AG04450 (cell line): ENCODE measurements at regions not wholly inside any gene's neighbourhood (a gene's known extent, or its start where the extent isn't known, plus 50 kb on each side); places are given as distances from the start of the nearest gene placed in this dataset.

Source experiments
- CTCF ChIA-PET: fragments of 300-600, 350-600 bp; formaldehyde crosslinking; extraction: SDS; loops from one replicate; lab custom pipeline; 2022; ENCODE audit warnings: antibody characterized with exemption, inconsistent platforms; lab: Charles Lee
- POLR2A ChIA-PET: fragments of 350-600 bp; formaldehyde crosslinking; extraction: SDS; loops from one replicate; lab custom pipeline; 2021; ENCODE audit warnings: antibody characterized with exemption, inconsistent platforms; lab: Yijun Ruan, JAX
- DNase-seq: peaks from one replicate; pipeline ENCODE4 v3.0.0-alpha.2; 2011; ENCODE audit warnings: low read depth, low spot score
- H3K27ac ChIP-seq: one replicate; pipeline ENCODE4 v1.5.1; 2012; ENCODE audit warnings: low read depth, low read length, control low read depth
- H3K27me3 ChIP-seq: one replicate; pipeline ENCODE4 v1.6.0; 2012; ENCODE audit warnings: low read length; ENCODE audit not compliant: control insufficient read depth, insufficient read depth
- H3K4me3 ChIP-seq: 2 replicates; pipeline ENCODE4 v1.5.1; 2011; ENCODE audit warnings: mild to moderate bottlenecking, low read depth, low read length, control low read depth
- H3K9me3 ChIP-seq: 2 replicates; pipeline ENCODE4 v1.5.1; 2012; ENCODE audit warnings: low read length; ENCODE audit not compliant: control insufficient read depth, insufficient read depth
- TF ChIP-seq, protein P1 (sequence below): IDR thresholded peaks from 2 replicates; pipeline ENCODE4 v1.5.1; 2011; ENCODE audit warnings: low read depth, low read length, control low read depth, inconsistent platforms

DNA sequence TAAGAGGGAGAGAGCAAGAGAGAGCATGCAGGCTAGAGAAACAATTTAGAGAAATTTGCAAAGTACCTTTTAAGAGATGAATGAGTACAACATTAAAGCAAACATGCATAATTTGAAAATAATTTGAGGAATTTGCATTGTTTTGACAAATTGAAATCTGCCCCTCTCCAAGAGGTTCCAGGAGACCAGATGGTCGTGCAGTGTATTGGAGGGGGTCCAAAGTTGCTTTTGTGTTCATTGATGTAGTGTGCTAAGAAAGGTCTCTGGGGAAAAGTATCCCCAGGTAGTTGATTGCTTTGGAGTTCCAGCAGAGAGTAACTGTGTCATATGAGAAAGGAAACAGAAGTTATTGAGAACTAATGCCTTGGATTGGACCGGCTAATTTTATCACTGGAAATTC, 635.0 kb upstream of the TENM3 start:
- ChIA-PET POLR2A (no interaction called here), CTCF (no interaction called here)
- Histone ChIP-seq H3K27me3 (no peaks in the 10 kb centered on the region), H3K27ac (no peak overlapping the region), H3K9me3 (no peaks in the 10 kb centered on the region; the same call in 1 of the 2 replicates), H3K4me3 (no peak overlapping the region)
- TF ChIP-seq, protein P1, sequence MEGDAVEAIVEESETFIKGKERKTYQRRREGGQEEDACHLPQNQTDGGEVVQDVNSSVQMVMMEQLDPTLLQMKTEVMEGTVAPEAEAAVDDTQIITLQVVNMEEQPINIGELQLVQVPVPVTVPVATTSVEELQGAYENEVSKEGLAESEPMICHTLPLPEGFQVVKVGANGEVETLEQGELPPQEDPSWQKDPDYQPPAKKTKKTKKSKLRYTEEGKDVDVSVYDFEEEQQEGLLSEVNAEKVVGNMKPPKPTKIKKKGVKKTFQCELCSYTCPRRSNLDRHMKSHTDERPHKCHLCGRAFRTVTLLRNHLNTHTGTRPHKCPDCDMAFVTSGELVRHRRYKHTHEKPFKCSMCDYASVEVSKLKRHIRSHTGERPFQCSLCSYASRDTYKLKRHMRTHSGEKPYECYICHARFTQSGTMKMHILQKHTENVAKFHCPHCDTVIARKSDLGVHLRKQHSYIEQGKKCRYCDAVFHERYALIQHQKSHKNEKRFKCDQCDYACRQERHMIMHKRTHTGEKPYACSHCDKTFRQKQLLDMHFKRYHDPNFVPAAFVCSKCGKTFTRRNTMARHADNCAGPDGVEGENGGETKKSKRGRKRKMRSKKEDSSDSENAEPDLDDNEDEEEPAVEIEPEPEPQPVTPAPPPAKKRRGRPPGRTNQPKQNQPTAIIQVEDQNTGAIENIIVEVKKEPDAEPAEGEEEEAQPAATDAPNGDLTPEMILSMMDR = no peak
- DNase-seq = no peak

DNA sequence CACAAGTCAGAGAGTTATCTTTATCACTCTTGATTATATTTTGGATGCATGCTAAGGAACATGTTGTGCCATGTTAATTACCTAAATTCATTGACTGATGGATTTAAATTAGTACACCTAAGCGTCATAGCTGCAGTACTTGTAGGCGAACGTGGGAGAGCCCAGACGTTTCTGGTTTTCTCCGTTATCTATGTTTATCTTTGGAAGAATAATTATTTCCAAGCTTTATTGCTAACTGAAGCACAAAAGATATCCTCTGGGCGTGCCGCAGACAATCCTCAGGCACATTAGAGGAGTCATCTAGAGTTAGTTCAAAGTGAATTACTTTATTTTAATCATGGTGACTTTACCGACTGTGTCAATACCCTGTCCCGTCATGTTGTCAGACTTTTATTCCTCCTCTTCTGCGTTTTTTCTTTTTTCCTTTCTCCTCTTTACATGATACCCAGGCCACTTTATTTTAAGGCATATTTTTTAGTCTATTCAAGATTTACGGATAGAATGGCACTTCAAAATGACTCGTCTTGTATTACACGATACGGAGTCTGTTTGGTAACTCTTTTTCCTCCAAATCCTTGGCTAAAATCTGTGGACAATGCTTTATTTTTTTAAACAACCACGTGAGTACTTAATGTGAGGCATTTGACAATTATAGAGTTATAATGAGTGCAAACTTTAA, 632.0 kb upstream of the TENM3 start:
- Histone ChIP-seq H3K27ac (no peak overlapping the region), H3K4me3 (no peak overlapping the region), H3K9me3 (no peaks in the 10 kb centered on the region), H3K27me3 (no peaks in the 10 kb centered on the region)
- CTCF ChIA-PET = interaction anchor here (0.6 kb wide), 1 partner anchor 1716 kb away, joined by 3 read pairs; no protein-coding TSS in a partner anchor
- no peak for DNase-seq
- TF ChIP-seq, protein P1 = no peak
- POLR2A ChIA-PET = no interaction called here

DNA sequence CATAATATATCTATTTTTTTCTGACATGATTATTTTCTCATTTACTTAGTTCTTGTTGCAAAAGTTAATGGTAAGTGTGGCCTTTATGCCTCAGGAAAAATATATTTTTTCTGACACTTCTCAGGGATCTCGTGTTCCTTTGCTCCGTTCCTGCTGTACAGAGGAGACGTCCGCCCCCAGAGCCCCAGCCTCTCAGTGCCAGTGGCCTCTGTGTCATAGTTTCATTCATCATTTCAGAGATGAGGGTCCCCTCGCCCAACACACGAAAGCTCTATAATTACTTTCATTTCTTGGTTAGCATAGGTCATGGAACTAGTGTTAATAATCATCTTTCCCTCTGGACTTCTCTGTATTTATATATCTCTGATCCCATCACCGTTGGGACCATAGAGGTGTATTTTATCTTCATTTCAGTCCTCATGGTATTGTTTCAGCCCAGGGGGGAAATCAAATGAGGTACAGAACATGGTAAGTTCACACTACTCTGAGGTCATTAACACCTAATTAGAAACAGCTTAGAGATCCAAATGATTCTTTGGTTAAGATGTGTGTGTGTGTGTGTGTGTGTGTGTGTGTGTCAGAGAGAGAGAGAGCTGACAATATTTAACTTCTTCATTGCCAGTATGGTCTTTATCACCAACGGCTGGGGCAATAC, 631.1 kb upstream of the TENM3 start:
- H3K27me3 ChIP-seq = no peaks in the 10 kb centered on the region
- CTCF ChIA-PET = no interaction called here
- POLR2A ChIA-PET = interaction anchor here (0.5 kb wide), 1 partner anchor 880 kb away, joined by 3 read pairs; no protein-coding TSS in a partner anchor
- TF ChIP-seq, protein P1 = no peak
- no peak overlapping the region for H3K27ac ChIP-seq
- H3K4me3 ChIP-seq = no peak overlapping the region
- no peaks in the 10 kb centered on the region for H3K9me3 ChIP-seq
- no peak for DNase-seq

DNA sequence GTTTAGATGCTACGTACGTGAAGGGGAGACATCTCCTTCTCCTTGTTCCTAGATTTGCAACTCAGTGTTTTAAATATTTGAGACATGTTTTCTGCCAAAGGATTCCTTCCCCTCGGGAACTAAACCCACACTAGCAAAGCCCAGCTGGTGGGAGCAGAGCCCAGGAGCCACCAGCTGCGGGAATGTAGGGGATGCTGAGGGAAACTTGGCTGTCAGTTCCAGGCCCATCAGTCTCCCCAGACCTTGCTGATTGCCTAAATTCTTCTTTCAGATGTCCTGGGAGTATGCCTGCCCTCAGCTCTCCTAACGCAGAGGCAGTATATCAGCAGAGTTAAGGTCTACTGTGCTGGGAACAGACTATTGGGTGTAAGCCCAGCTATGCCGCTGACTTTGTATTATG, 630.0 kb upstream of the TENM3 start:
- ChIA-PET POLR2A (no interaction called here), CTCF (no interaction called here)
- H3K4me3 ChIP-seq = no peak overlapping the region
- TF ChIP-seq, protein P1 = no peak
- H3K27me3 ChIP-seq = no peaks in the 10 kb centered on the region
- no peak overlapping the region for H3K27ac ChIP-seq
- DNase-seq = no peak
- no peaks in the 10 kb centered on the region for H3K9me3 ChIP-seq

DNA sequence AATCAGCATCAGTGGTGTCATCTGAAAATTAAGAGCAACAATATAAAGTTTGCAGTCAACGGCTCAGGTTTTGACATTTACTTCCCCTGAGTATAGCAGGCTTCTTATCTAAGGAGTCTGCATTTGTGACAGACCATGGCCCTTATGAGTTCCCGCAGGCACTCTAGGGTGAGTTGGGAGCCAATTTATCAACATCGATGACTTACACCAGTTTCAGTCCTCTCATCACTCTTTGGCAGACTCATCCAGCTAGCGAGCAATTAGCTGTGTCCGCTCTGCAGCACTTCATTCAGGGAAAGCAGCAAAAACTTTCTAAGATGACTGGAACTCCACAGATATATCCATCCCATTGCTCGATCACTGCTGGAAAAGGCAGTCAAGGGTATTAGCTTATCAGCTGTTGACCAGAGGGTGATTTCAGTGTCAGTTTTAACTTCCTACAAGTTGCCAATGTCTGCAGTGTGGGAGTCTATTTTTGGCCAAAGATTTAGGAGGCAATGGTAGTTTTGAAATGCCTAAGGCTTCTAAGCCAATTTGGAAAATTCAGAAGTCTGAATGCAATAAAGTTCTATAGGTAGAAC, 625.1 kb upstream of the TENM3 start:
- DNase-seq = no peak
- Histone ChIP-seq H3K9me3 (no peaks in the 10 kb centered on the region), H3K4me3 (no peak overlapping the region), H3K27me3 (no peaks in the 10 kb centered on the region), H3K27ac (no peak overlapping the region)
- ChIA-PET CTCF (no interaction called here), POLR2A (no interaction called here)
- TF ChIP-seq, protein P1 = no peak
